ENCODE measurements at regions not wholly inside any gene's neighbourhood (a gene's known extent, or its start where the extent isn't known, plus 50 kb on each side); places are given as distances from the start of the nearest gene placed in this dataset.

- H3K27me3 ChIP-seq = no peaks in the 10 kb centered on the region
- no peaks in the 10 kb centered on the region for H3K9me3 ChIP-seq
- no peaks in the 10 kb centered on the region for H3K4me1 ChIP-seq
- no peak overlapping the region for H3K27ac ChIP-seq
- TF ChIP-seq POLR2A (IDR thresholded peaks at IDR 0.05) (no peak), CTCF (IDR thresholded peaks at IDR 0.05) (no peak)
- no peak overlapping the region for H3K4me3 ChIP-seq
- DNase-seq = no peak
- no peaks in the 10 kb centered on the region for H3K36me3 ChIP-seq
Measured at GRCh38 chr11:116169776-116170175, 603.0 kb downstream of the BUD13 start.

DNA sequence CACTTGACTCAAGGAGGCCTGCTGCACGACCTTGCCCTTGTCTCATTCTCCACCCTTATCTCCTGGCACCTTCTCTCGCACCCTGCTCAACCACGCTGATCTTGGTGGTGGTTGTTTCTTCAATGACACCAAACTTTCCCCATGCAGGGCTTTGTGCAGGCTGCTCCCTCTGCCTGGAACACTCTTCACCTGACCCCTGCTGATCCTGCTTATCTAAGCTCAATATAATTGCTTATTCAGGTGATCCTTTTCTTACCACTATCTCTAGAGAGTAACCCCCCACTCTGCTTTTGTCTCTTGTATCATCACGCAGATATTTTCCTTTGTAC lies 604.4 kb downstream of the BUD13 start:
- TF ChIP-seq CTCF (IDR thresholded peaks at IDR 0.05) (no peak), POLR2A (IDR thresholded peaks at IDR 0.05) (no peak)
- Histone ChIP-seq H3K9me3 (no peaks in the 10 kb centered on the region), H3K4me3 (no peak overlapping the region), H3K27me3 (no peaks in the 10 kb centered on the region), H3K27ac (no peak overlapping the region), H3K4me1 (no peaks in the 10 kb centered on the region), H3K36me3 (no peaks in the 10 kb centered on the region)
- DNase-seq = no peak

GRCh38 chr11:116167706-116168458 lies 604.9 kb downstream of the BUD13 start:
- TF ChIP-seq CTCF (IDR thresholded peaks at IDR 0.05) (no peak), POLR2A (IDR thresholded peaks at IDR 0.05) (no peak)
- H3K27ac ChIP-seq = no peak overlapping the region
- H3K4me3 ChIP-seq = no peak overlapping the region
- DNase-seq = no peak
- no peaks in the 10 kb centered on the region for H3K27me3 ChIP-seq
- H3K4me1 ChIP-seq = no peaks in the 10 kb centered on the region
- no peaks in the 10 kb centered on the region for H3K9me3 ChIP-seq
- H3K36me3 ChIP-seq = no peaks in the 10 kb centered on the region

- Histone ChIP-seq H3K27ac (no peak overlapping the region), H3K9me3 (no peaks in the 10 kb centered on the region), H3K27me3 (no peaks in the 10 kb centered on the region), H3K4me1 (no peaks in the 10 kb centered on the region), H3K4me3 (no peak overlapping the region), H3K36me3 (no peaks in the 10 kb centered on the region)
- TF ChIP-seq POLR2A (IDR thresholded peaks at IDR 0.05) (no peak), CTCF (IDR thresholded peaks at IDR 0.05) (no peak)
- DNase-seq = no peak
Measured at GRCh38 chr11:116166573-116167465, 606.0 kb downstream of the BUD13 start.

DNA sequence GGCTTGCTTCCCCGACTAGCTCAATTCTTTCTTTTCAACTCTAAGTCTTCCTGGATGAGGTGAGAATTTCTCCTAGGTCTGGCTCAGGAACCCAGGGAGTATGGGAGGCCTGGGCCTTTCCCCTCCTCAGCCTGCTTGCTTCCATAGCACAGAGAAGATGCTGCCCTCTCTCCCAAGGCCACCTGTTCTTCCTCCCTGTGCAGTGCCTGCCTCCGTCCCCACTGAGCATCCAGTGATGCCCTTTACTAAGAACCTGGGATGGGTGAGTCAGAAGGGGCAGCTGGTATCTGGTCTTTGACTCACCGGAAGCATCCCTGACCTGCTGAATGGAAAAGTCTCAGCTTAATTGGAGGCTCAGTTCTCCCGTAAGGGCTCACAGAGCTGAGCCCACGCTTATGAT lies 607.9 kb downstream of the BUD13 start:
- Histone ChIP-seq H3K27ac (no peak overlapping the region), H3K27me3 (no peaks in the 10 kb centered on the region), H3K36me3 (no peaks in the 10 kb centered on the region), H3K9me3 (no peaks in the 10 kb centered on the region), H3K4me3 (no peak overlapping the region), H3K4me1 (no peaks in the 10 kb centered on the region)
- TF ChIP-seq CTCF (IDR thresholded peaks at IDR 0.05) (no peak), POLR2A (IDR thresholded peaks at IDR 0.05) (no peak)
- no peak for DNase-seq
